Lung (tissue), 11 donors: ENCODE measurements at regions not wholly inside any gene's neighbourhood (a gene's known extent, or its start where the extent isn't known, plus 50 kb on each side); places are given as distances from the start of the nearest gene placed in this dataset.

Experiments
- ATAC-seq: fragments of 200-7000 bp; cut with Tn5 transposase; one replicate; pipeline ENCODE4 v1.9.1; 2020; ENCODE audit warnings: moderate number of reproducible peaks; ENCODE audit not compliant: insufficient read depth, low FRiP score
- DNase-seq, 3 donors: peaks; one replicate each; pipeline ENCODE4 v3.0.0-alpha.2; 2013 to 2017
- H3K27ac ChIP-seq, 2 donors: one replicate each; pipeline ENCODE4 v1.5.1; 2013; ENCODE audit warnings: mild to moderate bottlenecking in 2 of 2, moderate library complexity in 2 of 2, control low read depth in 1 of 2, inconsistent platforms in 1 of 2, low read depth in 1 of 2, low read length in 1 of 2
- H3K27me3 ChIP-seq, 3 donors: one replicate each; pipeline ENCODE4 v1.5.1; 2013; ENCODE audit warnings: low read length in 2 of 3; ENCODE audit not compliant: control insufficient read depth in 3 of 3, insufficient read depth in 3 of 3
- H3K36me3 ChIP-seq, 4 donors: one replicate each; pipeline ENCODE4 v1.5.1; 2013; ENCODE audit warnings: low read length in 4 of 4, mild to moderate bottlenecking in 1 of 4, moderate library complexity in 1 of 4; ENCODE audit not compliant: control insufficient read depth in 4 of 4, insufficient read depth in 4 of 4
- H3K4me1 ChIP-seq, 5 donors: one replicate each; pipeline ENCODE4 v1.5.1; 2013; ENCODE audit warnings: low read length in 5 of 5, mild to moderate bottlenecking in 2 of 5, moderate library complexity in 1 of 5; ENCODE audit not compliant: control insufficient read depth in 5 of 5, insufficient read depth in 5 of 5
- H3K4me3 ChIP-seq: one replicate; pipeline ENCODE4 v1.5.1; 2013; ENCODE audit warnings: mild to moderate bottlenecking, control low read depth, moderate library complexity
- H3K9ac ChIP-seq, 2 donors: one replicate each; pipeline ENCODE4 v1.5.1; 2013; ENCODE audit warnings: low read length in 2 of 2, control low read depth in 1 of 2; ENCODE audit not compliant: insufficient read depth in 1 of 2
- H3K9me3 ChIP-seq, 4 donors: one replicate each; pipeline ENCODE4 v1.5.1; 2013; ENCODE audit warnings: low read length in 3 of 4, mild to moderate bottlenecking in 1 of 4, moderate library complexity in 1 of 4; ENCODE audit not compliant: control insufficient read depth in 4 of 4, insufficient read depth in 3 of 4
- WGBS, 2 donors: extraction: QIAGEN DNeasy Blood & Tissue Kit; methylation state at CpG; one replicate each; pipeline ENCODE4 v1.1.7; 2013; 5-methylcytosine and 5-hydroxymethylcytosine counted together
- TF ChIP-seq, protein P1 (sequence below): IDR thresholded peaks from 2 replicates; pipeline ENCODE4 v1.5.1; 2012; ENCODE audit warnings: mild to moderate bottlenecking; ENCODE audit errors: control extremely low read depth, extremely low read depth
- donor health status: control.
- donor health status: control.
- donor health status: Bipolar disorder and iron deficiency.
- donor health status: healthy.
- donor health status: DM: yes; HTN: yes; CAD: no.

DNA sequence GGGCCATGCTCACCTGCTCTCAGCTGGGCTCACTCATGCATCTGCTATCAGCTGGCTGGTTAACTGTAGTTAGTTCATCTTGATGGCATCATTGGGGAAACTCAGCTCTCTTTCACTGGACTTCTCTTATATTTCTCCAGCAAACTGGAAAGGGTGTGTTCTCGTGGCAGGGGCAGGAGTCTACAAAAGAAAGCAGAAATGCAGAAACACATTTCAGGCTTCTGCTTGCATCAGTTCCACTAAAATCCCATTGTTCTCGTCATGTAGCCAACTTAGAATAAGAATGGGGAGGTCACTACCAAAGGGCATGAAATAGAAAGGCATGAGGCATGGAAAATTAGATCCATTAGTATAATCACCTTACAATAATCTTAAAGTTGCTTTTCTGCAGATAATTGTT is 207.3 kb downstream of the NRIP1 start:
- TF ChIP-seq, protein P1, sequence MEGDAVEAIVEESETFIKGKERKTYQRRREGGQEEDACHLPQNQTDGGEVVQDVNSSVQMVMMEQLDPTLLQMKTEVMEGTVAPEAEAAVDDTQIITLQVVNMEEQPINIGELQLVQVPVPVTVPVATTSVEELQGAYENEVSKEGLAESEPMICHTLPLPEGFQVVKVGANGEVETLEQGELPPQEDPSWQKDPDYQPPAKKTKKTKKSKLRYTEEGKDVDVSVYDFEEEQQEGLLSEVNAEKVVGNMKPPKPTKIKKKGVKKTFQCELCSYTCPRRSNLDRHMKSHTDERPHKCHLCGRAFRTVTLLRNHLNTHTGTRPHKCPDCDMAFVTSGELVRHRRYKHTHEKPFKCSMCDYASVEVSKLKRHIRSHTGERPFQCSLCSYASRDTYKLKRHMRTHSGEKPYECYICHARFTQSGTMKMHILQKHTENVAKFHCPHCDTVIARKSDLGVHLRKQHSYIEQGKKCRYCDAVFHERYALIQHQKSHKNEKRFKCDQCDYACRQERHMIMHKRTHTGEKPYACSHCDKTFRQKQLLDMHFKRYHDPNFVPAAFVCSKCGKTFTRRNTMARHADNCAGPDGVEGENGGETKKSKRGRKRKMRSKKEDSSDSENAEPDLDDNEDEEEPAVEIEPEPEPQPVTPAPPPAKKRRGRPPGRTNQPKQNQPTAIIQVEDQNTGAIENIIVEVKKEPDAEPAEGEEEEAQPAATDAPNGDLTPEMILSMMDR, result no peak
- Histone ChIP-seq H3K36me3 (no peaks in the 10 kb centered on the region), H3K9me3 (peaks cover 0 to 2% (median 0%) of the 10 kb centered on the region in 4 donors), H3K27ac (no peak overlapping the region), H3K27me3 (no peaks in the 10 kb centered on the region), H3K4me3 (no peak overlapping the region), H3K4me1 (no peaks in the 10 kb centered on the region), H3K9ac (no peak overlapping the region)
- no peak for ATAC-seq
- WGBS, 2 donors, result 85% methylated on average over 2 of the region's 2 CpGs
- DNase-seq, result no peak

DNA sequence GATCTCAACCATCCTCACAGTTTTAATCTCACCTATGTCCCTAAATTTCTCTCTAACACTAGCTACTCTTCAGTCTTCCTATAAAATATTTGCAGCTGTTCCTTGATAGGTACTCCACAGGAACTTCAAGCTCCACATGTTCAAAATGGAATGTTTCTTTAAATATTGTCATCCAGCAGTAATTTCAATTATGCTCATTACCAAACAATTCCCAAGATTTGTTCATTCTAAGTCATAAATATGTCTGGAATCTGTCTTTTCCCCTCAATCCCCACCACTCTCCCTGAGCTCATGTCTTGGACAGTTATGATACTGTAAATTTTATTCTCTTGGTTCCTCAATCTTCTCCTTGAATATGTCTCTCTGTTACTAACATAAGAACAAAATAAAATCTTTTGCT is 214.4 kb downstream of the NRIP1 start:
- Histone ChIP-seq H3K36me3 (no peaks in the 10 kb centered on the region), H3K9me3 (peaks cover 0 to 4% (median 0%) of the 10 kb centered on the region in 4 donors), H3K9ac (no peak overlapping the region), H3K27ac (no peak overlapping the region), H3K4me3 (no peak overlapping the region), H3K27me3 (no peaks in the 10 kb centered on the region), H3K4me1 (no peaks in the 10 kb centered on the region)
- DNase-seq (no peak), ATAC-seq (no peak)
- TF ChIP-seq, protein P1, result no peak

DNA sequence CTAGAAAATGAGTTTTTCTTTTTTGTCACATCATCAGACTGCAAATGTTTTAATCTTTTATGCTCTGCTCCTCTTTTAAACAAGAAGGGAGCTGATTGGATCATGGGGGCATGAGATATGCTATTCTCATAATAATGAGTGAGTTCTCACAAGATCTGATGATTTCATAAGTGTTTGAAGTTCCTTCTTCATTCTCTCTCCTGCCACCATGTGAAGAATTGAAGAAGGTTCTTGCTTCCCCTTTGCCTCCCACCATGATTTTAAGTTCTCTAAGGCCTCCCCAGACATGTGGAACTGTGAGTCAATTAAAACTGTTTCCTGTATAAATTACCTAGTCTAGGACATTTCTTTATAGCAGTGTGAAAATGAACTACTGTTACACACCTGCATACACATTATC is 218.2 kb downstream of the NRIP1 start:
- H3K4me3 ChIP-seq, result no peak overlapping the region
- no peaks in the 10 kb centered on the region for H3K4me1 ChIP-seq
- TF ChIP-seq, protein P1, result no peak
- ATAC-seq, result no peak
- peaks cover 0 to 2% (median 0%) of the 10 kb centered on the region in 4 donors for H3K9me3 ChIP-seq
- H3K27ac ChIP-seq, result no peak overlapping the region
- H3K27me3 ChIP-seq, result no peaks in the 10 kb centered on the region
- no peaks in the 10 kb centered on the region for H3K36me3 ChIP-seq
- H3K9ac ChIP-seq, result no peak overlapping the region
- DNase-seq, result no peak

DNA sequence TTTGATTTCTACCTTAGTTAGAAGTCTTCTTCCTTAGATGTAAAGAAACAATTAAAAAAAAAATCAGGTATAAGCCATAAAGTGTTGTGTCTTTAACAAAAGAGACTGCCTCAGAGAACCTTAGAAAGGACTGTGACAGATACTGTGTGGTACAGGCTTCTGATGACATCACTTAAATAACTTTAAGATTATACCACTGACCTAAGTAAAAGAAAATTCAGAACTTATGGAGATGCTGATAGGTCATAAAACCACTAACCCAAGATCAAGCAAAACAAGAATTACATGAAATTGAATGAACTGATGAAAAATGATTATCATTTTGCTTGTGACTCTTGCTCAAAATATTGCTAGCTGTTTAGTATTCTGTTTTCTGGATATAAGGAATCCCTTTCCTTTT is 220.8 kb downstream of the NRIP1 start:
- TF ChIP-seq, protein P1, result no peak
- ATAC-seq (no peak), DNase-seq (no peak)
- Histone ChIP-seq H3K27ac (no peak overlapping the region), H3K9ac (no peak overlapping the region), H3K27me3 (no peaks in the 10 kb centered on the region), H3K9me3 (peaks cover 0 to 2% (median 0%) of the 10 kb centered on the region in 4 donors), H3K4me1 (no peaks in the 10 kb centered on the region), H3K4me3 (no peak overlapping the region), H3K36me3 (no peaks in the 10 kb centered on the region)
